Activated CD4-positive, alpha-beta T cell treated with anti-CD3 and anti-CD28 coated beads, Interleukin-2, Interleukin-4, amounts not matched to agents 100 ng/mL and 50 ng/mL, durations not matched to agents 16 hours and 8 hours (primary cell): ENCODE measurements at regions not wholly inside any gene's neighbourhood (a gene's known extent, or its start where the extent isn't known, plus 50 kb on each side); places are given as distances from the start of the nearest gene placed in this dataset.
"Not testable (repeated sequence)": the region's sequence is repeated elsewhere in the genome, so short reads cannot be mapped to it uniquely, and the experiment has no call there.

Experiments used
- DNase-seq: peaks from one replicate; pipeline ENCODE4 v3.0.0-alpha.2; 2020; ENCODE audit warnings: low spot score

DNA sequence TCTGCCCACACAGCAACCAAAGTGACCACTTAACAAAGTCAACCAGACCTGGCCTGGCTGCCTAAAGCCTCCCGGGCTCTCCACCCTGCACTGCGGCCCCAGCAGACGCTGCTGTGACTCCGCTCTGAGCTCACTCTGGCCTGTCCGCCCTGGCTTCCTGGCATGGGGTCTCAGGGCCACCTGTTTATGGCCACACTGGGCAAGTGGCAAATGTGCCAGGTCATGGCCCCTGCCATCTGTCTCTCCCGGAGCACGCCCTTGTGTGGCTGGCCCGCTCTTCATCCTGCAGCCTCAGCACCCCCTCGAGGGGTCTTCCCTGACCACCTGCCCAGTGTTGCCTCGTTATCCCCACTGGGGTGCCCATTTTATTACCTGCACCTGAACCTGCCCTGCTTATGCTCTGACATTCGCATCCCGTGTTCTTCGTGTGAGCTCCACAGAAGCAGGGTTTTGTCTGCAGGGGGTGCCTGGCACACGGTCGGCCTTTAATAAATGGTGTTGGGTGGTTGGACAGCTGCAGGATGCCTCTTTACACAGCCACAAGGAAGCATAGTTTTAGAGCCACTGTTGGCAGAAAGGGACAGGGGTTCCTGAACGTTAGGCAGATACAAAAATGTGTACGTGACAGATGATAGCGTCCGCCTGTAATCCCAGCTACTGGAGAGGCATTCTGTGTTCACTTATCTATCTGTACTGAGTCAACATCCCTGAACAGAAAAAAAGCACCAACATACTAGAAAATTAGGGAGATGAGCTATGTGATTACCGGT is 785.6 kb downstream of the TBC1D22A start:
- no peak for DNase-seq

DNA sequence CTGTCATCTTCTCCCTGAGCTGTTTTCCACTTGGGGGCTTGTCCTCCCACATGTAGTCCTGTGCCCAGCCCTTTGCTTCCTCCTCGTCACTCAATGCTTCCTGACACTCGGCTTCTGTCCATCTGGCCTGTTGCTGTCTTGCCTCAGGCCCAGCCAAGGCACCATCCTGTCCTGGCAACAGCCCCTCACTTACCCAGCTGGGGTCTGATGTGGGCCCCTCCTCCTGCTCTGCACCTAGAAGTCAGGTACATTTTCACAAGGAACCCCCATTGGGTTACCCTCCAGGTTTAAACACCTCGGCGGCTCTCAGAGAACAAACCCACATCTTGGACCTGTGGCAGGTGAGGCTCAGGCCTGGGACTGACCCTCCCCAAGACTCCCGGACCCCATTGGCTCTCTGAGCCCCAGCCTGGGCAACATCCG is 784.8 kb downstream of the TBC1D22A start:
- no peak for DNase-seq

DNA sequence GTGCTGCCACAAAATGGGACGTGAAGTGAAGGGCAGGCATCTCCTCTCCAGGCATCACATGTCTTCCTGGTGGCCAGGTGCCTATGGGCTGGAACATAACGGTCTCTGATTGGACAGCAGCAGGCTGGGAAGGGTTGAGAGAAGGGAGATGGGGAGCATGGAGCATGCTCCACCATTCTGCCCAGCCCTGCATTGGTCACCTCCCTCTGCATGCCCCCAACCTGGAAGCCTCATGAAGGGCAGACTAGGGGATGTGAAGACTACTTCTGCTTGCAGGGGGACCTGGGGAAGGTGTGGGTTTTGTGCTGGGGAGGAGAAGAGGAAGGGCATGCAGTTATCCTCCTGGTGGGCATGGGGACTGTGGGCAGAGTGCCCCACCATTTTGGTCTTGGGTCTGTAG is 782.2 kb downstream of the TBC1D22A start:
- DNase-seq, result no peak

DNA sequence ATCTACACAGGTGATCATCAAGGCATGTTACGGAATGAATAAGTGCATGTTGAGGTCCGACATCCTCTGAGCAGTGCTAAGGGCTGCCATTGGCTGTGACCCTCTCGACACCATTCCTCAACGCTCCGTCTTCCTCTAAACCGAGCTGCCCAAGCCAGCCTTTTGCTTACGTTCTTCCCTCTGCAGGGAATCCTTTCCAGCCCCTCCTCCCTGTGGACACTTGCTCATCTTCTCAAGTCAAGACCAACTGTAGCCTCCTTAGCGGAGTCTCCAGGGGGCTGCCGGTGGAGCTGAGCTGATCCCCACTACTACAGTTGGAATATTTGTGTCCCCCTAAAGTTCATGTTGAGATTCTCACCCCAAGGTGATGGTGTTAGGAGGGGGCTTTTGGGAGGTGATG is 781.0 kb downstream of the TBC1D22A start:
- DNase-seq, result no peak

DNA sequence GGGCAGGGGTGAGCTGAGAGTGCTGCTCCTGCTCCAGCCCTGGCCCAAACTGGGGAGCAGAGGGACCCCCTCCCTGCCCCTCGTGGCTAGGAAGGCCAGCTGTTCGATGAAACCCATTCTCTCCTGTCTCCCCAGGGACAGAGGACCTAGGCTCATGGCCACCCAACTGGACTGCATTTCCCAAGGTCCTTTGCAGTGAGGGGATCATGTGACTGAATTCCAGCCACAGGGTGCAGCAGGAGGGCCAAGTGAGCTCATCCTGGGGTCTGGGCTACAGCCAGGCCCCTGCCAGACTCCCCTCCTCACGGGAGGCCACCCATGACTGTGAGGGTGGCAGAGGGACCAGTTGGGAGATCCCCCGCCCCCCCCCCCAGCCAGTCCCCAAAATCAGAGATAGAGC is 777.6 kb downstream of the TBC1D22A start:
- DNase-seq, result no peak

DNA sequence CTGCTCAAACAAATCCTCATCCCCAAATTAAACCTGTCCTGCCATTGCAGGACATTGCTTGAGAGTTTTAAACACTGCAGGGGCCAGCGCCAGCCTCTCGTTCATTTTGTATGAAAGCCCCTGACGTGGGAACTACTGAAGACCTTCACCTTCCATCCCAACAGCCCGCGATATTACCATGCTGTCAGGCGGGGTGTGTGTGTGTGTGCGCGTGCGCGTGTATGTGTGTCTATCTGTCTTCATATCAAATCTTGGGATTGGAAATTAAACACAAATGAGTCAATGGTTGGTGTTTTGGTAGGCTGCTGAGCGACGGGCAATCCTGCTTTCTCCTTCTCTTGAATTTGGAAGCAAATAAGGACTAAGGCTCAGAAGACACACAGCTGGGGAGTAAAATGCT is 776.9 kb downstream of the TBC1D22A start:
- no peak for DNase-seq

DNA sequence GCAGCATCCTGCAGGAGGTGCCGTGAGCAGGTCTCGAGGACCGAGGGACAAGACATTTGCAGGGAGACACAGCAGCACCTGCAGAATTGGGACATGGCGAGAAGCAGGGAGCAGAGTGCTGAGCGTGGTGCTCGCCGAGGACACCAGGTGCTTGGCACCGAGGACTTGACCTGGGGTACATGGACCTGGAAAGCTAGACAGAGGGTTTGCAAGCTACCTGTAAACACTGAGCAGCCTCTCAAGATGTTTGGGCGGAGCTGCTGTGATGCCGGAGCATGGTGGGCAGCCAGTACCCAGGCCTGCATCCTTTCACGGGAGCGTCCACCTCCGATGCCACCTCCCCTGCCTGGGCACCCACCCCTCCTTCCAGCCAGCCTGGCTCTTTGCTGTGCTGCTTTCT is 773.2 kb downstream of the TBC1D22A start:
- no peak for DNase-seq

DNA sequence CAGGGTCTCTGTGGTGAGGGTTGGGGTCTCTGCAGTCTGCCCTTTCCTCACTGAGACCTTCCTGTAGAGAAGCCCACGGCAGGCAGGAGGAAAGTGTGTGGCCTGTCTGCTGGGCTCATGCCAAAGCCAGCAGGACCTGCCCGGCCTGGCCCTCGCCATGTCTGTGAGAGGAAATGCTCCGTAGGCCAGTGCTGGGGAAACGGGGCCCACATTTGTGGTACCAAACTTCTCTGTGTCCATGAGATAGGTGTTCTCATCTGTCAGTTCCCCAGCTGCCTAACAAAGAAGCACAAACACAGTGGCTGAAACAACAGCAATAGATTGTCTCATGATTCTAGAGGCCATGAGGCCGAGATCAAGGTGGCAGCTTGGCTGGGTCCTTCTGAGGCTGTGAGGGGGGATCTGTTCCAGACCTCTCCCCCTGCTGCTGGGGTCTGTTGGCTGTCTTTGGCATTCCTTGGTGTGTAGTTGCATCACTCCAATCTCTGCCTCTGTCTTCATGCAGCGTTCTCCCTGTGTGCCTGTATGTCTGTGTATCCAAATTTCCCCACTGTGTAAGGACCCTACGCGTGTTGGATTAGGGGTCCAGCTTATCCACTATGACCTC is 772.5 kb downstream of the TBC1D22A start:
- no peak for DNase-seq

DNA sequence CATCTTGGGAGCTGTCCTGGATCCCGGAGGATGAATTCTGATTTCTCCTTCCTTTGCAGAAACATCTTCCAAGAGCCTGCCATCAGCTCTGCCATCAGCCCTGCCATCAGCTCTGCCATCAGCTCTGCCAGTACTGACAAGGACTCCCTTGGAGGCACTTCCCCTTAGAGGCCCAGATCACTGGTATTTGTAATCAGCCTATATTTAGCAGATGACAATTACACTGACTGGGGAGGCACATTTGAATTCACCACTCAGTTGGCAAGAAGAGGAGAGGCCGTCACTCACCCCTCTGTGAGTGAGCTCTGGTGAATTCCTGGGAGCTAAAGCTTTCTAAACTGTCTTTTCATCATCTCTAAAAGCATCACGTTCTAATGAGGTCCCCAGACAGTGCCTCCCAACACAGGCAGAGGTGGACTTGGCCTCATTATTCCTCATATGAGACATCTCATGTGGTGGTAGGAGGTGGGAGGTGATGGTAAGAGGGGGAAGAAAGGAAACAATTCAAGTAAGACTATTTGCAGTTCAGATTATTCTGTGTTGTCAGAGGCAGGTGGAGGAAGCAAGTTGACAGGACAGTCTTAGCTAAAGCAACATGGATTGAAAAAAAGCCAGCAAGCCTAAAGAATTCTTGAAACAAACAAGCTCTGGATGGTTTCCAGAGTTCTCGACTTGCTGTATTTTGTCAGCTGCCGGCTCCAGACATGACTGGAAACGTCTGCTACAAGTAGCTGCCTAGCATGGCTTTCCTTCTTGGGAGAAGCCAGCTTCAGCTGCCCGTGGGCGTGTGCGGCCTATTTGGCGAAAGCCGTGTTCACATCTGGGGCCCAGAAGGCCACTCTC is 771.7 kb downstream of the TBC1D22A start:
- DNase-seq, result no peak

DNA sequence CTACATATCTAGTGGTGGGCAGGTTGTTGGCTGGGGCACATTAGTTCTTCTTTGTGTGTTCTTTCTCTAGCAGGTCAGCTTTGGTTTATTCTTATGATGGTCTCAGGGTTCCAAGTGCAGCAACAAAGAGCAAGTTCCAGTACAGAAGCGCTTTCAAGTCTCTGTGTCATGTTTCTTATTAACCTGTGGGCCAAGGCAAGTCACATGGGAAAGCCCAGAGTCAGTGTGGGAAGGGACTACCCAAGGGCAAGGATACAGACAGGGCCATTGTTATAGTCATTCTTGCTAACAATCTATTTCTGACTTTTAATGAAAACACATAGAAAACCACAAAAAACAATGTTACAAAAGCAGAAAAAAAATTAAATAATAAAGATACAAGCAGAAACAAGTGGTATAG is 754.6 kb downstream of the TBC1D22A start:
- DNase-seq, result no peak

DNA sequence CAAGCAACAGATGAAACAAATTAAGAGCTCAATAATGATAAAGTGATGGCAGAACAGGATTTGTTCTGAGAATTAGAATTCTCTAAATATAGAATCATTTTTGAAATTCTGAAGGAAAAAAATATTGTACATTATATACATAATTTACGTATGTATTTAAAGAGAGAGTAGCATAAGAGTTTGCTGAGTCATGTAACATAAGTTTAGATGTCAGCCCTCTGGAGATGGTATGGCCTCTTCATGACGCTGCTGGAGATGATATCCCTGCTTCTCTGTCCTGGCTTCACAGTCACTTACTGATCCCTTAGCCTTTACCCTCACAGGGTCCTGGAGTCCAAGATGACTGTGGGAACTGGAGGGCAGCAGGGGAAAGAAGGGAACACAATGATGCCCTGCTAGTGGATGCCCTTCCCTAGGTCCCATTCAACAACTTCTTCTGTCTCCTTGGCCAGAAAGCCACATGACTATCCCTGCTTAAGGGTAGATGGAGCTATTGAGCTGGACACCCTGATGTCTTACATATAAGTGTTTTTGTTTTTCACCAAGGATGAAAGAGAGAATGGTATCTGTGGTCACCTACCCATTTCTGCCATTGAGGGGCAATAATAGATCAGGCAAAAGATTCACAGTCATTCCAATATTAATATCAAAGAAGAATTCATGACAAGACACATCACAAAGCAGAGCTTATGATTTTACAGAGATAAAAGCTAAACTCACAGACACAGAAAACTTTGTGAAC is 753.1 kb downstream of the TBC1D22A start:
- DNase-seq, result no peak

DNA sequence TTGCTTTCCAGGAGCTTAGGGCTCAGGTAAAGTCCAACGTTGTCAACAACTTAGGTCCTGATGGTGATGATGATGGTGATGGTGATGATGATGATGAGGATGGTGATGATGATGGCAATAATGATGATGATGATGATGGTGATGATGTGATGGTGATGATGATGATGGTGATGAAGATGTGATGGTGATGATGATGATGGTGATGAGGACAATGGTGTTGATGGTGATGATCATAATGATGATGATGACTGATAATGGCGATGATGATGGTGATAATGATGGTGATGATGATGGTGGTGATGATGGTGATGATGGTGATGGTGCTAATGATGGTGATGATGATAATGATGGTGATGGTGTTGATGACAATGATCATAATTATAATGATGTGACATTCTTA is 750.2 kb downstream of the TBC1D22A start:
- DNase-seq, result no peak

DNA sequence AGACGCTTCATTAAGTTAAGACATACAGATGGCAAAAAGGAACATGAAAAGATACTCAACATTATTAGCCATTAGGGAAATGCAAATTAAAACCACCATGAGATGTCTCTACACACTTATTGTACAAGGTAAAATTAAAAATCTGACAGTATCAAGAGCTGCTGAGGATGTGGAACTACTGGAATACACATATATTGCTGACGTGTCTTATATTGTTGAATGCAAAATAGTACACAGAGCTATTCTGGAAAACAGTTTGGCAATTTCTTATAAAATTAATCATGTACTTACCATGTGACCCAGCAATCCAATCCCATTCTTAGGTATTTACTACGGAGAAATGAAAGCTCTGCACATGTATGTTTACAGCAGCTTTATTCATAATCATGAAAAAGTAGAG is 742.5 kb downstream of the TBC1D22A start:
- no peak for DNase-seq

DNA sequence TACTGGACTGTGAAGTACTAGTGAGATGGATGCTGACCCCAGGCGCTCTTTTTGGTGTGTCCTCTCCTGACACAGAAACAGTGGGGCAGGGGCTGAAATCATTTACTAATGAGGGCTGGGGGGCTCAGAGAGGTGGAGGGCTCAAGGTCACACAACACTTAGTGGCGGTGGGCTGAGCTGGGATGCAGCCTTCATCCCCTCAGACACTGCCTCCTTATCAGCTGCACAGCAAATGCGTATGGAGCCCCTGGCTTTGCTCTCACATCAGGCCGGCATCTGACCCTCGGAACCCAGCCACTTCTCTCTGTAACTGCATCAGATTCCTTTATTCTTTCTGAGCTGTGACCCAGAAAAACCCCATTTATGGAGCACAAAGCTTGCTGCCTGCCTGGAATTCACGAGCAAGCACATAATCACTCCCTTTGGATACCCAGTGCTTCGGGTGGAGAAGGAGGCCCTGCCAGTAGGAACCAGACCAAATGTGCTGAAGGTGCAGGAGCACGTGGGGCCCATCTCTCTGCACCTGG is 736.6 kb downstream of the TBC1D22A start:
- DNase-seq, result no peak

DNA sequence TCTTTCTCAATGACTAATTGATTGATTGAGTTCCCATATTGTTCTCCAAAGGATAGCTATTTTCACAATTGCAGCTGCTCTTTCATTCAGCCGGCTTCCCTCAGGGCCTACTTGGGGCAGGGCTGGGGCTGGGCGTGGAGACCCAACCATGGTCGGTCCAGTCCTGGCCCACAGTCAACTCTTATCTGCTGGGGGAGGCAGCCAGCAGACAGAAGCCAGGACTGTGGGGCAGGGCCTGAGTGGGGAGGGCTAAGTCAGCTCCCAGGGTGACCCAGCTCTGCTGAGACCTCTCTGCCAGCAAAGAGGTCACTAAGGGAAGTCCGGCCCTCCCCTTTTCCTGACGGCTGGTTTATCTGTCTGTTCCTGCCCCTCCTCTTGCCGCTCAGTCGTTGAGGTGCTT is 735.2 kb downstream of the TBC1D22A start:
- DNase-seq, result no peak

DNA sequence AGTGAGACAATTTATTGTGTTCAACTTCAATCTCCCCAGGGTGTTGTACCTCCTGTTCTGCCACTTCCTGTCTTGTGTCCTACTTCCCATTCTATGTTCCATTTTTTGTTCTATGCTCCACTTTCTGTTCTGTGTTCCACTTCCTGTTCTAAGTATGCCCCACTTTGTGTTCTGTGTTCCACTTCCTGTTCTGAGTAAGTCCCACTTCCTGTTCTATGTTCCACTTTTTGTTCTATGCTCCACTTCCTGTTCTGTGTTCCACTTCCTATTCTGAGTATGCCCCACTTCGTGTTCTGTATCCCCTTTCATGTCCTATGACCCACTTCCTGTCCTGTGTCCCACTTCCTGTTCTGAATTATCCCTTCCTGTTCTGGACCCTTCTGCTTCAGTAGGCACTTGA is 732.7 kb downstream of the TBC1D22A start:
- DNase-seq, result peak; percentile 2

DNA sequence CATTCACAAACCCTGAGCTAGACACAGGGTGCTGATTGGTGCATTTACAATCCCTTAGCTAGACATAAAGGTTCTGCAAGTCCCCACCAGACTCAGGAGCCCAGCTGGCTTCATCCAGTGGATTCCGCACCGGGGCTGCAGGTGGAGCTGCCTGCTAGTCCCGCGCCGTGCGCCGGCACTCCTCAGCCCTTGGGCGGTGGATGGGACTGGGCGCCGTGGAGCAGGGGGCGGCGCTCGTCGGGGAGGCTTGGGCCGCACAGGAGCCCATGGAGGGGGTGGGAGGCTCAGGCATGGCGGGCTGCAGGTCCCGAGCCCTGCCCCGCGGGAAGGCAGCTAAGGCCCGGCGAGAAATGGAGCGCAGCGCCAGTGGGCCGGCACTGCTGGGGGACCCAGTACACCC is 725.7 kb downstream of the TBC1D22A start:
- not testable (repeated sequence) for DNase-seq

DNA sequence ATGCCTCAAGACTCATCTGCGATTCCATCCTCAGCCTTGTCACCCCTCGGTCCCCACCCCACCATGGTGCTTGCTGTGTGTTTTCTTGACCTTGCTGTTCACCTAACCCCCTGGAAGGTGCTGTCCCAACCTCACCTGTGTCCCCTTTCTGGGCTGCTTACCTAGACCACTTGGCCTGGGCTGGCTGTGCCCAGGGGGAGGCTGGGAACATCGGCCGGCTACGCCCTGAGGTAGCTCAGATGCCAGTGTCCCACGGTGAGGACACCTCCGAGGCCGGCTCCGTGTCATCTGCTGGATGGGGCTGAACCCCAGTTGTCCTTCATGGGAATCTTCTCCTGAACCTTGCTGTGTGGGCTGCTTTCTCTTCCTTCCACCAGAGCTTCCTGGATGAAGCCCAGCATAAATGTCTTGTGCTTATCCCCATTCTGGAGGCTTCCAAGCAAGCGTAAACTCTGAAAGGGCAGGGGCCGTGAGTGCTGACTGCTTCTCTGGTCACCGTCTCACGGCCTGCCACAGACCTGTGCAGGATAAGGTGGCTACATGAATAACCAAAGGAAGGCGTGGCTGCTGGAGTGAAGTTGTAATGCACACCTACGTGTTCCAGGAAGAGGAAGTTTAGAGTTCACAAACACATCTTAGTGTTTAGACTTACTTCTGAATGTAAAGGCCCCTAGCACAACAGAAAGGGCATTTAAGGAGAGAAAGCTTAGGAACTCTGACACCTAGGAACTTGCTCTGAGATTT is 724.3 kb downstream of the TBC1D22A start:
- no peak for DNase-seq

DNA sequence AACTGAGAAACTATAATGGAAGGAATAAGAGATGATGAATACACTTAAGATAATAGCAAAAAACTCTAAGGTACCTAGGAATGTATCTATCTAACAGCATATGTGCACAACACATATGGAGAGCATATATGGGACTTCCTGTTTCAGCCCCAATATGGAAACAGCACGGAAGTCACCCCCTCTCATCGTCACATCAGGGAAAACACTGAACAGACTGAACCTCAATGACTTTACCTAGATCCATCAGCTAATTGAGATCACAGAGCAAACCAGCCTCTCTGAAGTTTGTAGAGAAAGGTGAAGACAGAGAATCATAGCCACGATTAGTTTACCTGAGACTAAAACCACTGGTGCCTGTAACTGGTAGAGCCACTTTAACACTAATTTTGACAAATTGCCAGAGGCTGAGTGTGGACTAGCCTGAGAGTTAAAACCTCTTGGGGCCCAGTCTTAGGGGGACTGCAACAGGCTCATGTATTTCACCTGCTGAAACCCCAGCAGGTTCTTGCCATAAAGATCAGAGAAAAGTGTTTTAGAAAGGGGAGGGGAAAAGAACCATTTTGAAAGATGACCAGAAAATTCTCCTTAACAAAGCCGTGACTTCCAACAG is 722.6 kb downstream of the TBC1D22A start:
- DNase-seq, result no peak

DNA sequence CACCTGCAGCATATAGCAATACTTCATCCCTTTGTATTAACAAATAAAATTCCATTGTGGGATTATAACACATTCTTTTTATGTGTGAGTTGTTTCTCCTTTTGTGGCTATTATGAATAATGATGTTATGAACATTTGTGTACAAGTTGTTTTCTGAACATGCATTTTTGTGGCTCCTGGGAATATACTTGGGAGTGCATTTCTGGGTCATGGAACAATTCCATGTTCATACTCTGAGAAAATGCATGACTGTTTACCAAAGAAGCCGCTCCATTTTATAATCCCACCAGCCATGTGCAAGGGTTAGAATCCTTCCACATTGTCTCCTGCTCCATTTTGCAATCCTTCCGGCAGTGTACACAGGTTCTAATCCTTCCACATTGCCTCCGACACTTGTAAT is 713.8 kb downstream of the TBC1D22A start:
- DNase-seq, result no peak

DNA sequence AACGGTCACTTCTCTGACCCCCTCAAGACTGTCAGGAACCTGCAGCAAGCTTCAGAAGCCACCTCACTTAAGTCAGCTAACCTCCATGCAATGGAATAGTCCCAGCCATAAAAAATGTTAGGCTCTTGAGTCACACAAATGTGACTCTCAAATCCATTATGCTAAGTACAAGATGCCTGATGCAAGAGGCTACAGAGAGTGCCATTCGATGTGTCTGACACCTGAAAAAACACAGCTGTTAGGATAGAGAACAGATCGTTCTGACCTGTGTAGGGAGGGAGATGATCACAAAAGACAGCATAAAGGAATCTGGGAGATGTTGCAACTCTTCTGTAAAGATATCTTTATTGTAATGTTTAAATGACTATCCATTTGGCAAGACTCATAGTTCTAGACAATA is 712.4 kb downstream of the TBC1D22A start:
- DNase-seq, result no peak
